ENCODE measurements at regions not wholly inside any gene's neighbourhood (a gene's known extent, or its start where the extent isn't known, plus 50 kb on each side); places are given as distances from the start of the nearest gene placed in this dataset.

- TF ChIP-seq GATA2 (IDR thresholded peaks at IDR 0.05; ENCODE audit: low read depth, low read length) (no peak), GATA3 (IDR thresholded peaks at IDR 0.05; ENCODE audit: low read depth, low read length) (no peak)
Observed at GRCh38 chr4:13888112-13888511, 260.6 kb upstream of the BOD1L1 start.

All from SH-SY5Y (cell line).